GM21367 (cell line): ENCODE measurements at regions not wholly inside any gene's neighbourhood (a gene's known extent, or its start where the extent isn't known, plus 50 kb on each side); places are given as distances from the start of the nearest gene placed in this dataset.

ENCODE experiments used
- ATAC-seq: cut with Tn5 transposase; IDR thresholded peaks from one replicate; pipeline ENCODE4 v1.9.1; 2021; ENCODE audit not compliant: unreplicated experiment

- ATAC-seq, result no peak
These were observed 391.1 kb downstream of the TMEM161B start for GRCh38 chr5:87877495-87877894.

- ATAC-seq, result no peak
These were observed 391.6 kb downstream of the TMEM161B start for GRCh38 chr5:87877023-87877422.

DNA sequence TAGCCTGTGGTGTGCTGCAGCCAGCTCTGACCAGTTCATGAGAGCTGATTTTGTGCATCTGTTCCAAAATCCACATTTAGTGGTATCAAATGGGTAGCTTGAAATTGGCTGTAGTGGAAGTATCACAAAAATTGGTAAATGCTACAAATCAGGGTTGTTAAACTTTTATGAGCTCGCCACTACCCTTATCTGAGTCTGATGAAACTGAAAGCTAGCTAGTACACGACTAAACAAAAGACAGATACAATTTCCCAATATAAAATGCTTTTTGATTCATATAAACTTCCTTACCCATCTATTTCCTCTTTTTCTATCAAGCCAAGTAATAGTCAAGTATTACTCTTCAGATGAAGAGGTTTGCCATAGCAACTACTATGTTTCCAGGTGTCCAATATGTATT lies 392.0 kb downstream of the TMEM161B start:
- ATAC-seq, result no peak

DNA sequence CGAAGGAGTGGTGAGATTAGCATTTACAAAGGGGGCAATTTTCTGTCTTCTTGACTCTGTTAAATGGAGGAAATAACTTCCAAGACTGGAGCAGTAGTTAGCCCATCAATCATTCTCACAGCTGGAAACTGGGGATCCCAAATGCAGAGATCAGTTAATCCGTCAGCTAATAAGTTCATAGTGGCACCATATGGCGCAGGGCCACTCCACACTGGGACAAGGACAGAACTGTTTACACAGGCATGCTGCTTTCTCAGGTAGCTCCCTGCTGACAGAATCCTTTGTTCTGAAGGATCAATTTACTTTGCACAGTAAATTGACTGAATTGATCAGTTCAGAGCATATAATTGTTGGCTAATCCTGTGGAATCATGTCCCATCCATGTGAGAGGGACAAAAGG lies 395.7 kb downstream of the TMEM161B start:
- no peak for ATAC-seq

- ATAC-seq, result no peak
These were observed 399.9 kb downstream of the TMEM161B start for GRCh38 chr5:87868792-87869191.

GRCh38 chr5:87867281-87867680 lies 401.4 kb downstream of the TMEM161B start:
- no peak for ATAC-seq

DNA sequence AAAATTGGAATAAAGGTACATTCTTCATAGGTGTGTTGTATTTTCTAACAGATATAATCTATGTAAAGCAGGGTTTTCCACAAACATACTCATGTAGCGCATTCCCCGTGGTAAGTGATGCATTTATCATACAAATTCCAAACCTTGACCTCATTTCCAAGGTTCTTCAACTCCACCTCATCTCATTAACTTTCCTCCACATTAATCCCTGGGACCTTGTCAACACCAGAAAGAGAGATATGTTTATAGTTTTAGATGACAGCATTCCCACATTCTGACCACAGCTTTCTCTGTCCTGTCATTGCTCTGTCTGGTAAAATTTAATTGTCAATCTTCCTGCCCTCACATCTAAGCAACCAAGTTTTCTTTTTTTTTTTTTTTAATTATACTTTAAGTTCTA lies 415.1 kb downstream of the TMEM161B start:
- no peak for ATAC-seq

DNA sequence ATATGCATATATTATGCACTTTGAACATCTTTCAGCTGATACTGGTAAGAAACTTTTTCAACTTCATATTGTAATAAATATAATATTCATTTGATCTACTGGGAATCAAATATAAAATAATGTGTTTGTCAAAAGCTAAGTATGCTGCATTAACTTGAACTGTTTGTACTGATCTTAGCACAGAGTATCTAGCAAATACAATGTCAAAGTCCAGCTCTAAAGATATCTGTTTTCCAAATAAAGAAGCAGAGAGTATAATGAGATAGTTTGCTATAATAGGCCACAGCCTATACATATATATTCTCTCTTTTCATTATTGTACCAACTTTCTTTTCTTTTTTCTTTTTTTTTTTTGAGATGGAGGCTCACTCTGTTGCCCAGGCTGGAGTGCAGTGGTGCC lies 417.0 kb downstream of the TMEM161B start:
- no peak for ATAC-seq

DNA sequence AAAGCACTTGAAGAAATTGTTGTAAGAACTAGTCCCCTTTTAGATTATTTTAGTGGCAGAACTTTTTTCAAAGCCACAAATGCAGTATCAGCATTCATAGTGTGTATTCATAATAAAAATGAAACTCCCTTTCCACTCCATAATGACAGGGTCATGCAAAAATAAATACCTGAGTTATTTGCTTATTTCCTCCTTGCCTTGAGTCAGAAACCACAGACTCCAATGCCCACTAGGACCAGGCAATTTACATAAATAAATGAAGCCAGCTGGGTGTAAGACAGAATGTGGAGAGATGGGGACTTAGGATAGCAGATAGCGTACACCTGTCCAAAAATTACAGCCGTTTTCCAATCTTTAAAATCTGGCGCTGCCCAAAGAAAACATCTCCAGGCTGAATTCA lies 417.8 kb downstream of the TMEM161B start:
- no peak for ATAC-seq

DNA sequence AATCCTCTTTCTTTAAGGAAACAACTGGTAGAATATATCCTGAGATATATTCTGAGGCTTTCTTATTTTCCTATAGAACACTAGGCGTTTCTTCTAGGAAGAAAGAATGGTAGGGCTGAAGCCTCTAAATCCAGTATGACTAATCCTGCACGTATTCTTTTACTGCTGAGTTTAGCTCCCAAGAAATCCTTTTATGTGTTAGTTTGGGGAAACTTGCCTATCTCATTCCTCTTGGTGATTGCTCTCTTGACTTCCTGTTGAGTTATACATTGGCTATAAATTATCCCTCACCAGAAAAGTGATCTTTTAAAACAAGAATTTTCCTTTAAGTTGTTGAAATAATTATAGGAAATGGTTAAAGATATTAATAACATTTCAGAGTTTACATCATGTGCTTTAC lies 422.9 kb downstream of the TMEM161B start:
- ATAC-seq, result no peak

DNA sequence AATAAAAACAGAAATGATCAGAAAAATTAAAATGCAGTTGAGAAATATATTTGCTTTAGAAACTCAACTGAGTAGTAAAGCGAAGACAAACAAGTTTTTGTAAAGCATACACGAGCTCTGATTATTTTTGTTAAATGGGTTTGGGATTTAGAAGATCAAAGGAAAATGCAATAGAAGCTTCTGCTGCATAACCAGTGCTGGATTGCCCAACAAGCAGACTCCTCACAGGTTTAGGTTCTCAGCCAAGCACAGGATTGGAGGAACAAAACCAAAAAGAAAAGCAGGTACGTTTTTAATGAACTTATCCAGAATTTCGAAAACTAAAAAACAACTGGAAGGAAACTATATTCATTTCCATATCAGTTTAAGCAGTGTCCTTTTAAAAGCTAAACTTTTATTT lies 423.8 kb downstream of the TMEM161B start:
- no peak for ATAC-seq

- ATAC-seq, result no peak
These were observed 424.2 kb downstream of the TMEM161B start for GRCh38 chr5:87844449-87844848.

GRCh38 chr5:87836696-87837095 lies 424.0 kb upstream of the CCNH start:
- no peak for ATAC-seq

DNA sequence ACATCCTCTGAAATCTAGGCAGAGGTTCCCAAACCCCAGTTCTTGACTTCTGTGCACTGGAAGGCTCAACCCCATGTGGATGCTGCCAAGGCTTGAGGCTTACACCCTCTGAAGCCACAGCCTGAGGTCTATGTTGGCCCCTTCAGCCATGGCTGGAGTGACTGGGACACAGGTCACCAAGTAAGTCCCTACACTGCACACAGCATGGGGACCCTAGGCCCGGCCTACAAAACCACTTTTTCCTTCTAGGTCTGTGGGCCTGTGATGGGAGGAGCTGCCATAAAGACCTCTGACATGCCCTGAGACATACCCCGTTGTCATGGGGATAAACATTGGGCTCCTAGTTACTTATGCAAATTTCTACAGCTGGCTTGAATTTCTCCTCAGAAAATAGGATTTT lies 418.8 kb upstream of the CCNH start:
- no peak for ATAC-seq

DNA sequence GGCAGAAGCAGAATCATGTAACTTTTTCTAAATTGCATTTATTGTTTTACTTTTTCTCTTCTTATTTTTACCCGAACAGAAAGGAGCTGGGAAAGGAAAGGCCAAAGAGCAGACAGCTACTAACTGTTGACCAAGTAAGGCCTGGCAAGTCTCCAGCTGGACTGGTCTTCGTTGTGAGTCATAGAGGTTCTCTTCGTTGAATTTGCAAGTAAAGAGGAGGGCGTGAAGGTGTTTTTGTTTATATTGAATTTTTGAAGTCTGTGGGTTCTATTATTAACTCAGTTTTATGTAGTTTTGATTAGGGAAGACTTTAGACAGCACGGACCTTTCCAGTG lies 416.5 kb upstream of the CCNH start:
- no peak for ATAC-seq

- ATAC-seq, result no peak
These were observed 416.0 kb upstream of the CCNH start for GRCh38 chr5:87828545-87829216.

DNA sequence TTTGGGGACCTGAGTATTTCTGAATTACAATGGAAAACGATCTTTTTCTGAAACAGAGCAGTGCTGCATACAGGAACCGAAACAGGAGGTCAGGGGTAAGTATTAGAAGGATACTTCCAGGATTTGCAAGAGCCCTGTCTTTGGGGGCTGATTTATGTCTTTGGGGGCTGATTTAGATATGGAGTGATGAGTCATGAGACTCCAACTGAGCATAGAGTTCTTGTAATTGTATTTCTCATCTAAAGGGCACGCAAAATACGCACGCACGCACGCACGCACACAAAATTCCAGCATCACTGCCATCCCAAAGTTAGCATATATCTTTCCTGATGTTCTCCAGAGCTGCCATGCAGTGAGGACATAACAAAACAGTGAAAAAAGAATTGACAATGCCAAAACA lies 414.8 kb upstream of the CCNH start:
- ATAC-seq, result no peak

DNA sequence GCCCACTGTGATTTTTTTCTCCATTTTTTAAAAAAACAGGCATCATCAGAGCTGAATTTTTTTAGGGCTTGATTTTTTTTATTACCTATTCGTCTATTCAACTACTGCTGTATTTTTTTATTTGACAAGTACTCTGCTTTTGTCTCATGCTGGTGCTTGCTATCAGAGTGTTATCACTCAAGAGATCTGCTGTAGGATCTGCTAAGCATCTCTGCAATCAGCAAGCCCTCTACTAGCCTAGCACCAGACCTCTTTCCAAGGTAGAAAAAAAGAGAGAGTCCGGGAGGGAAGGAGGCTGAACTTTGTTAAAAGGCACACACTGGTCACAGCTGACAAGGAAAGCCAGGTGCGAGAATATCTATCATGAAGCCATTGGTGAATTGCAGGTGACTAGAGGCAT lies 413.8 kb upstream of the CCNH start:
- no peak for ATAC-seq

- ATAC-seq, result no peak
These were observed 412.9 kb upstream of the CCNH start for GRCh38 chr5:87825583-87825982.

DNA sequence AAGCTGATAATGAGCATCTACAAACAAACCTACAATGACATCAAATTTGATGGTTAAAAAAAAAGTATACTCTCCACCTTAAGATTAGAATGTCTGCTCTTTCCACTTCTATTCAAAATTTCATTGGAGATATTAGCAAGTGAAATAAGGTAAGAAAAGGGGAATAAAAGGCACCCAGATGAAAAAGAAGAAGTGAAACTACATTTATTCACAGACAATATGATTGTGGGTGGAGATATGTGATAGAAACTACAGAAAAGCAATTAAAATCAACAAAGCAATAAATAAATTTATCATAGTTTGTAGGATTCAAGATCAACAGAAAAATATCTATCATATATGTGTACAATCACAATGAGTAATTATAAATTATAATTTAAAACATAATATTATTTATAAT lies 395.1 kb upstream of the CCNH start:
- ATAC-seq, result no peak

DNA sequence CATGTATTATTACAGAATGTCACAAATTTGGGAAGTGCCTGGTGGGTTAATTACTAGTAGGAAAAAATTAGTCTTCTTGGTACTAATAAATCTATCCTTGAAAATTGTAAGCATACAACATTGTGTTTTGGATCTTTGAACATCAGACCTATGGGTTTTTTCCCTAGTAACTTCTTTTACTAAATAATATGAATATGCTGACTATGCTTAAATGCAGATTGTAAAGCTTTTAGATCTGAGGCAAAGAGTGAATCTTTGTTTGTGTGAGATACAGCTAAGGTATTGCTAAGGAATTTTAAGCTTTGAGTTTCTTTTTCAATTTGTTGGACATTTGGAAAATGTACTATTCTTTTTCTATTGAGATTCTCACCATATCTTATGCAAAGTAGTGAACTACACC lies 390.6 kb upstream of the CCNH start:
- ATAC-seq, result no peak

DNA sequence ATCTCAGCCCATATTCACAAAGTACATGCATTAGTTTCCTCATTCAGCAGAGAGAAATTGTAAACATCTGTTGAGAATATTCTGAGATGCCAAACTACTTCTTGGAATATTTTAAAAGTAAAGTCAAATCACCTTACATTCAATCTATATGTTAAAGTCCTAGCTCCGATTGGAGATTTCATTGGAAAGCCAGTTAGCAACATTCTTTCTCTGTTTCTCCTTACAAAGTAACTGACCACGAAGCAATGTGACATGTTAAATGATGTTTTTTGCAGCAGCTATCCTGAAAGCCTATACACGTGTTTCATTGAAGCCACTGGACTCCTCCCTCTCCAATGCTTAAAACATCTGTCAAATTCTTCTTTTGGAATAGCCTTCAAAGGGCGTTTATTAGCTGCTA lies 379.1 kb upstream of the CCNH start:
- ATAC-seq, result no peak

- no peak for ATAC-seq
These were observed 375.7 kb upstream of the CCNH start for GRCh38 chr5:87788416-87788815.
